Activated CD8-positive, alpha-beta T cell treated with anti-CD3 and anti-CD28 coated beads for 36 hours (primary cell): ENCODE measurements at regions not wholly inside any gene's neighbourhood (a gene's known extent, or its start where the extent isn't known, plus 50 kb on each side); places are given as distances from the start of the nearest gene placed in this dataset.

Source experiments
- ATAC-seq: fragments of 200-7000 bp; cut with Tn5 transposase; one replicate; pipeline ENCODE4 v1.10.0; 2021; ENCODE audit warnings: mild to moderate bottlenecking, moderate library complexity
- CTCF ChIA-PET: fragments of 350-600 bp; sonication (Branson Sonifier 250); formaldehyde crosslinking; loops from one replicate; lab custom pipeline; 2021; ENCODE audit warnings: antibody characterized with exemption; lab: Charles Lee
- POLR2A ChIA-PET: fragments of 350-600 bp; sonication (Branson Sonifier 250); formaldehyde crosslinking; loops from one replicate; lab custom pipeline; 2021; ENCODE audit warnings: antibody characterized with exemption; lab: Charles Lee
- DNase-seq: peaks from one replicate; pipeline ENCODE4 v3.0.0-alpha.2; 2020
- H3K27ac Mint-ChIP-seq: one replicate; pipeline ENCODE4 v1.8.0; 2021; ENCODE audit warnings: mild to moderate bottlenecking, mixed read lengths
- H3K27me3 Mint-ChIP-seq: one replicate; pipeline ENCODE4 v1.8.0; 2021; ENCODE audit warnings: mixed read lengths
- H3K36me3 Mint-ChIP-seq: one replicate; pipeline ENCODE4 v1.8.0; 2021; ENCODE audit warnings: low read depth, mixed read lengths
- H3K4me1 Mint-ChIP-seq: one replicate; pipeline ENCODE4 v1.8.0; 2021; ENCODE audit warnings: low read depth, mixed read lengths
- H3K4me3 Mint-ChIP-seq: one replicate; pipeline ENCODE4 v1.8.0; 2021; ENCODE audit warnings: mild to moderate bottlenecking, moderate library complexity, mixed read lengths
- H3K9me3 Mint-ChIP-seq: one replicate; pipeline ENCODE4 v1.8.0; 2021; ENCODE audit warnings: mixed read lengths
- CTCF ChIP-seq: fragments of 200-600 bp; IDR thresholded peaks from one replicate; pipeline ENCODE4 v1.8.0; 2022; ENCODE audit warnings: antibody characterized with exemption, mild to moderate bottlenecking
- intact Hi-C: fragments of 100-400 bp; cut with micrococcal nuclease; formaldehyde crosslinking; loops from one replicate; pipeline ENCODE4 v1.10.0; 2022

- DNase-seq (no peak), ATAC-seq (no peak)
- Mint-ChIP-seq H3K27me3 (peaks cover 3% of the 10 kb centered on the region), H3K9me3 (peaks cover 17% of the 10 kb centered on the region), H3K4me1 (no peaks in the 10 kb centered on the region), H3K36me3 (no peaks in the 10 kb centered on the region), H3K27ac (no peak overlapping the region), H3K4me3 (no peak overlapping the region)
- ChIA-PET POLR2A (no interaction called here), CTCF (no interaction called here)
- intact Hi-C loops, result no loop called here
- TF ChIP-seq CTCF, result no peak
These were observed 160.3 kb upstream of the TMEM45B start for GRCh38 chr11:129655247-129655832.

GRCh38 chr11:129657866-129658525, 157.7 kb upstream of the TMEM45B start:
- POLR2A ChIA-PET, result no interaction called here
- Mint-ChIP-seq H3K27ac (no peak overlapping the region), H3K36me3 (no peaks in the 10 kb centered on the region), H3K9me3 (peaks cover 15% of the 10 kb centered on the region), H3K27me3 (no peaks in the 10 kb centered on the region), H3K4me3 (no peak overlapping the region), H3K4me1 (no peaks in the 10 kb centered on the region)
- TF ChIP-seq CTCF, result no peak
- intact Hi-C loops, result no loop called here
- DNase-seq, result no peak
- CTCF ChIA-PET, result no interaction called here
- ATAC-seq, result no peak

GRCh38 chr11:129658526-129658867, 157.2 kb upstream of the TMEM45B start:
- no peak for ATAC-seq
- Mint-ChIP-seq H3K9me3 (peaks cover 15% of the 10 kb centered on the region), H3K27ac (no peak overlapping the region), H3K27me3 (no peaks in the 10 kb centered on the region), H3K36me3 (no peaks in the 10 kb centered on the region), H3K4me1 (no peaks in the 10 kb centered on the region), H3K4me3 (no peak overlapping the region)
- intact Hi-C loops, result no loop called here
- no peak for DNase-seq
- ChIA-PET POLR2A (no interaction called here), CTCF (no interaction called here)
- no peak for TF ChIP-seq CTCF

- ATAC-seq, result no peak
- Mint-ChIP-seq H3K27me3 (peaks cover 8% of the 10 kb centered on the region), H3K36me3 (no peaks in the 10 kb centered on the region), H3K4me1 (no peaks in the 10 kb centered on the region), H3K4me3 (no peak overlapping the region), H3K9me3 (no peaks in the 10 kb centered on the region), H3K27ac (no peak overlapping the region)
- no peak for TF ChIP-seq CTCF
- no peak for DNase-seq
- POLR2A ChIA-PET, result no interaction called here
- CTCF ChIA-PET, result interaction anchor here (1.5 to 4.7 kb wide), 2 partner anchors 9 to 15 kb away, joined by 6 to 17 read pairs; no protein-coding TSS in a partner anchor
- intact Hi-C loops, result no loop called here
These were observed 134.7 kb upstream of the TMEM45B start for GRCh38 chr11:129680907-129681306.

- ATAC-seq (no peak), DNase-seq (no peak)
- no peaks in the 10 kb centered on the region for H3K4me1 Mint-ChIP-seq
- H3K9me3 Mint-ChIP-seq, result no peaks in the 10 kb centered on the region
- no peak overlapping the region for H3K27ac Mint-ChIP-seq
- intact Hi-C loops, result no loop called here
- peaks cover 7% of the 10 kb centered on the region for H3K27me3 Mint-ChIP-seq
- CTCF ChIA-PET, result interaction anchor here (4.7 kb wide), 1 partner anchor 14 kb away, joined by 17 read pairs; no protein-coding TSS in a partner anchor
- no peak for TF ChIP-seq CTCF
- no peak overlapping the region for H3K4me3 Mint-ChIP-seq
- no peaks in the 10 kb centered on the region for H3K36me3 Mint-ChIP-seq
- POLR2A ChIA-PET, result no interaction called here
These were observed 134.1 kb upstream of the TMEM45B start for GRCh38 chr11:129681344-129682114.
